Activated T-helper 1 cell treated with anti-CD3 and anti-CD28 coated beads, Interleukin-12 subunit alpha, Interleukin-12 subunit beta, Interleukin-2, Interleukin-4 antibody, amounts not matched to agents 30 ng/mL and 10 ng/mL and 1 ng/mL, durations not matched to agents 14 hours and 24 hours and 36 hours (primary cell): ENCODE measurements at regions not wholly inside any gene's neighbourhood (a gene's known extent, or its start where the extent isn't known, plus 50 kb on each side); places are given as distances from the start of the nearest gene placed in this dataset.

Experiments used
- DNase-seq: peaks from one replicate; pipeline ENCODE4 v3.0.0; 2021; ENCODE audit warnings: low spot score
- H3K27ac Mint-ChIP-seq: one replicate; pipeline ENCODE4 v1.8.0; 2021; ENCODE audit warnings: mild to moderate bottlenecking, mixed read lengths
- H3K27me3 Mint-ChIP-seq: one replicate; pipeline ENCODE4 v1.8.0; 2022; ENCODE audit warnings: mild to moderate bottlenecking, moderate library complexity, mixed read lengths; ENCODE audit not compliant: insufficient read depth
- H3K36me3 Mint-ChIP-seq: one replicate; pipeline ENCODE4 v1.8.0; 2021; ENCODE audit warnings: low read depth, mixed read lengths
- H3K4me1 Mint-ChIP-seq: one replicate; pipeline ENCODE4 v1.8.0; 2021; ENCODE audit warnings: low read depth, mixed read lengths
- H3K4me3 Mint-ChIP-seq: one replicate; pipeline ENCODE4 v1.8.0; 2021; ENCODE audit warnings: mild to moderate bottlenecking, moderate library complexity, mixed read lengths
- H3K9me3 Mint-ChIP-seq: one replicate; pipeline ENCODE4 v1.8.0; 2021; ENCODE audit warnings: mixed read lengths
- intact Hi-C: fragments of 100-400 bp; cut with micrococcal nuclease; formaldehyde crosslinking; loops from one replicate; pipeline ENCODE4 v1.15.1; 2024

DNA sequence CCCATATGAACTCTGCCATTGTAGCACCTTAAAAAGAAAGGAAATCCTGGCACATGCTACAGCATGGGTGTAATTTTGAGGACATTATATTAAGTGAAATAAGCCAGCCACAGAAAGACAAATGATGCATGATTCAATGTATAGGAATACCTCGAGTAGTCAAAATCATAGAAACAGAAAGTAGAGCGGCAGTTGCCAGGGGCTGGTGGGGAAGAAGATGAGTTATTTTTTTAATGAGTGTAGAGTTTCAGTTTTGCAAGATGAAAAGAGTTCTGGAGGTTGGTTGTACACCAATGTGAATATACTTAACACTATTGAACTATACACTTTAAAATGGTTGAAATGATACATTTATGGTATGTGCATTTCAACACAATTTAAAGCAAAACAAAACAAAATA is 133.0 kb downstream of the ZDHHC21 start:
- Mint-ChIP-seq H3K36me3 (no peaks in the 10 kb centered on the region), H3K27ac (no peak overlapping the region), H3K27me3 (peaks cover 1% of the 10 kb centered on the region), H3K4me1 (no peaks in the 10 kb centered on the region), H3K9me3 (peaks cover 12% of the 10 kb centered on the region), H3K4me3 (no peak overlapping the region)
- no peak for DNase-seq
- intact Hi-C loops = no loop called here

DNA sequence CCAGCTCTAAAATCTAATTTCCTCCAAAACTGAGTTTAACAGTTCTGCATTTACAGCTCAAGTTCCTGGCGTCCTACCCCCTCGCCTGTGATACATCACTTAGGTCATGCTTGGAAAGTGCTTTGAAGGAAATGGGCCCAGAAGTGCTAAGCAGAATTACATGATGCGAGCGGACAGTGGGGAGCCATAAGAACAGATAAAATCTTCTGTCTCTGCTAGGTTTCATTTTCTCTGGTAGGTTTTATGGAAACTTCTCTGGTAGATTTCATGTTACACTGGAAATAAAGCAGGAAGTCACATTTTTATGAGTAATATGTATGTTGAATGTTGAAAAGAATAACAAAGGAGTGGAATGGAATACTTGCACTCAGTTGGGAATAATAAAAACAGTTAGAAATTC is 138.3 kb downstream of the ZDHHC21 start:
- Mint-ChIP-seq H3K4me1 (no peaks in the 10 kb centered on the region), H3K27ac (no peak overlapping the region), H3K4me3 (no peak overlapping the region), H3K27me3 (peaks cover 2% of the 10 kb centered on the region), H3K36me3 (no peaks in the 10 kb centered on the region), H3K9me3 (peaks cover 12% of the 10 kb centered on the region)
- intact Hi-C loops = no loop called here
- no peak for DNase-seq

DNA sequence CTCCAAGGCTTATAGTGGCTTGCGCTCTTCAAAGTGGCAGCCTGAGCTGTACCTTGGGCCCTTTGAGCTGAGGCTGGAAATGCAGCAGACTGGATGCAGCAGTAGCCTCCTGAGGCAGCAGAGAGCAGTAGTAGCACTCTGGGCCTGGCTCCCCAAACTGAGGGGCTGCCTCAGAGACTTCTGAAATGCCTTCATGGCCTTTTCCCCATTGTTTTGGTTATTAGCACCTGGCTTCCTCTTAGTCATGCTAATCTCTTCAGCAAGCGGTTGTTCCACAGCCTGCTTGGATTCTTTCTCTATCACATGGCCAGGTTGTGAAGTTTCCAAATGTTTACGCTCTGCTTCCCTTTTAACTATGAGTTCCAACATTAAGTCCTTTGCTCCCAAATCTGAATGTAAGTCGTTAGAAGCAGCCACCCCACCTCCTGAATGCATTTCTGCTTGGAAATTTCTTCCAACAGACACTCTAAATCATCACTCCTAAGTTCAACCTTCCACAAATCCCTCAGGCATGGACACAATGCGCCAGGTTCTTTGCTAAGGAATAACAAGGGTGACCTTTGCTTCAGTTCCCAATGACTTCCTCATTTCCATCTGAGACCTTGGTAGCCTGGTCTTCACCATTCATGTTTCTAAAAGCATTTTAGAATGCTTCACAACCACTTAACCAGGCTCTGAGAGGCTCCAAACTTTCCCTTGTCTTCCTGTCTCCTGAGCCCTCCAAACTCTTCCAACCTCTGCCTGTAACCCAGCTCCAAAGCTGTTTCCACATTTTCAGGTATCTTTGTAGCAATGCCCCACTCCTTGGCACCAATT is 145.8 kb downstream of the ZDHHC21 start:
- intact Hi-C loops = no loop called here
- Mint-ChIP-seq H3K4me3 (no peak overlapping the region), H3K4me1 (no peaks in the 10 kb centered on the region), H3K36me3 (no peaks in the 10 kb centered on the region), H3K27ac (no peak overlapping the region), H3K27me3 (peaks cover 2% of the 10 kb centered on the region), H3K9me3 (no peaks in the 10 kb centered on the region)
- DNase-seq = no peak

DNA sequence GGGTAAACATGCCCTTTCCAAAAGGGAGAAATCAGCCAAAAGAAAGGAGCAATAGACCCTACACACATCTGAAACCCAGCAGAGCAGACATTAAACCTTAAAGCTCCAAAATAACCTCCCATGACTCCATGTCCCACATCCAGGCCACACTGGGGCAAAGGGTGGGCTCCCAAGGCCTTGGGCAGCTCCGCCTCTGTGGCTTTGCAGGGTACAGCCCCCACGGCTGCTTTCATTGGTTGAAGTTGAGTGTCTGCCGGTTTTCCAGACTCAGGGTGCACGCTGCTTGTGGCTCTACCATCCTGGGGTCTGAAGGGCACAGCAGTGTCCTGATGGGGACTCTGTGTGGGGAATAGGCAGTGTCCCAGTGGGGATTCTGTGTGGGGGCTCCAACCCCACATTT is 146.5 kb downstream of the ZDHHC21 start:
- Mint-ChIP-seq H3K4me1 (no peaks in the 10 kb centered on the region), H3K4me3 (no peak overlapping the region), H3K27me3 (peaks cover 2% of the 10 kb centered on the region), H3K27ac (no peak overlapping the region), H3K9me3 (no peaks in the 10 kb centered on the region), H3K36me3 (no peaks in the 10 kb centered on the region)
- no peak for DNase-seq
- intact Hi-C loops = no loop called here

DNA sequence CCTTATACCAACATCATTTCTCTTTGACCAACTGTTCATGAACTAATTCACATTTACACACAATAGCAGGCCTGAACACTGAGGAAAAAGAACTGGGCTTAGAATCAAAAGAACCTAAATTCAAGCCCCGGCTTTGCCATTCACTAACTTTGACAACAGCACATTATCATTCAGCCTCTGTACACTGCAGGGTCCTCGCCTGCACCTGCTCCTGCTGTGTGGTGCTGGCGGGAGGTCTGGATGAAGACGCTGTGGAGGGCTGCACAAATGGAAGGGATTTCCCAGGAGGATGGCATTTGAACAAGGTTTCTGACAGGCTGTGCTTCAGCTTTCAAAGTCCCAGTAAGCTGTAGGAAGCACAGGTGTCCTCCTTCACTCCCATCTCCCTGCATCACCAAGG is 151.2 kb downstream of the ZDHHC21 start:
- H3K4me1 Mint-ChIP-seq = no peaks in the 10 kb centered on the region

DNA sequence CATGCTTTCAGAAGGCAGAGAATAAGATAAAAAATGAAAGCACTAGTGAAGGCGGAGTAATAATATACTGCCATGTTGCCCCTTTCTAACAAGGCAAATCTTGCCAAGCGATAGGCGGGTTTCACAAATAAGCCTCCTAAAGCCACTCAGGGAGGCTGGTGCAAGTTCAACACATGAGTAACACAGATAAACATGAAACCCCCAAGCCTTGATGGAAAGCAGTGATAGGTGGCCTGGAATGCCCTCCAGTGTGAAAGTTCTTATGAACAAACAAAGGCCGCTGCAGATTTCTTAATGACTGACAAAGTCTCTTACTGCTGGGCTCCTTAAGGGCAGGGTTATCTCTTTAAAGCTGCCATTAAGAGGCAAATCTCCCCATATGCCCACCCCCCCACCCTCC is 154.7 kb downstream of the ZDHHC21 start:
- no peak for DNase-seq

More for the DNA sequence above, 151.2 kb downstream of the ZDHHC21 start:
- Mint-ChIP-seq H3K27me3 (peaks cover 2% of the 10 kb centered on the region), H3K9me3 (no peaks in the 10 kb centered on the region), H3K27ac (no peak overlapping the region), H3K4me3 (no peak overlapping the region), H3K36me3 (no peaks in the 10 kb centered on the region)
- intact Hi-C loops = no loop called here
- no peak for DNase-seq

DNA sequence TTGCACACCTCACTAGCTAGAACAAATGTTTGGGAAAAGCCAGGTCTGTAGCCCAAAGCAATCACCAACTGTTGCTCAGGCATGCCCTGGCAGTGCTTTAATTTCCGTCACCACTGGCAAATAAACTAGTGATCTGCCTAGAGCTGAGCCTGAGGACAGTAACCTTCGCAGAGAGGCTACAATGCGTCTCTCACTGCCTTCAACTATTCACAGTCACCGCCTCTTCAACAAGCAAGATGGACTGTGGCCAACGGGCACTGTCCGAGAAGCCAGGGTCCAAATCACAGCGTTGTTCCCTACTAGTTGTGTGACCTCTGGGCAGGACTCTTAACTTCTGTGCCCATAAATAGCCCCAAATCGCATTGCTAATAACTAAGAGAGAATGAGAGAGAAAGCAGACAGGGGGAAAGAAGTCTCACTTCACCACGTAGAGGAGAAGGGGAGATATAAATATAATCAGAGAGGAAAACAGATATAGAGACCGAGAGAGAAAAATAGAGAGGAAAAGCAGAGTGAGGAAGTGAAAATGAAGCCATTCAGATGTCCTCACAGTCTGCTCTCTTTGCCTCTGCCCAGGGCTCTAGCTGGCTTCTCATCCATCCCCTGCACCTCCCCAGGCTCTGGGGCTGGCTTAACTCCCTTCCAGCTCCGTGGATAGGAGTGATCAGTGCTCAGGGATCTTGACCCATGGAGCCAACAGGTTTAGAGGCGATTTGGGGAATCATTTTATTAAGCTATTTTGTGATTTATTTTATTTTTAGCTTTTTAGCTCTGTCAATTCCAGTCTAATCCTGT is 157.9 kb downstream of the ZDHHC21 start:
- Mint-ChIP-seq H3K4me3 (no peak overlapping the region), H3K27ac (no peak overlapping the region), H3K4me1 (no peaks in the 10 kb centered on the region), H3K36me3 (no peaks in the 10 kb centered on the region), H3K9me3 (no peaks in the 10 kb centered on the region), H3K27me3 (peaks cover 2% of the 10 kb centered on the region)
- intact Hi-C loops = no loop called here
- no peak for DNase-seq

More for the DNA sequence above, 154.7 kb downstream of the ZDHHC21 start:
- intact Hi-C loops = no loop called here
- no peaks in the 10 kb centered on the region for H3K36me3 Mint-ChIP-seq
- no peaks in the 10 kb centered on the region for H3K4me1 Mint-ChIP-seq
- H3K9me3 Mint-ChIP-seq = no peaks in the 10 kb centered on the region
- H3K4me3 Mint-ChIP-seq = no peak overlapping the region
- H3K27me3 Mint-ChIP-seq = peaks cover 4% of the 10 kb centered on the region
- no peak overlapping the region for H3K27ac Mint-ChIP-seq

DNA sequence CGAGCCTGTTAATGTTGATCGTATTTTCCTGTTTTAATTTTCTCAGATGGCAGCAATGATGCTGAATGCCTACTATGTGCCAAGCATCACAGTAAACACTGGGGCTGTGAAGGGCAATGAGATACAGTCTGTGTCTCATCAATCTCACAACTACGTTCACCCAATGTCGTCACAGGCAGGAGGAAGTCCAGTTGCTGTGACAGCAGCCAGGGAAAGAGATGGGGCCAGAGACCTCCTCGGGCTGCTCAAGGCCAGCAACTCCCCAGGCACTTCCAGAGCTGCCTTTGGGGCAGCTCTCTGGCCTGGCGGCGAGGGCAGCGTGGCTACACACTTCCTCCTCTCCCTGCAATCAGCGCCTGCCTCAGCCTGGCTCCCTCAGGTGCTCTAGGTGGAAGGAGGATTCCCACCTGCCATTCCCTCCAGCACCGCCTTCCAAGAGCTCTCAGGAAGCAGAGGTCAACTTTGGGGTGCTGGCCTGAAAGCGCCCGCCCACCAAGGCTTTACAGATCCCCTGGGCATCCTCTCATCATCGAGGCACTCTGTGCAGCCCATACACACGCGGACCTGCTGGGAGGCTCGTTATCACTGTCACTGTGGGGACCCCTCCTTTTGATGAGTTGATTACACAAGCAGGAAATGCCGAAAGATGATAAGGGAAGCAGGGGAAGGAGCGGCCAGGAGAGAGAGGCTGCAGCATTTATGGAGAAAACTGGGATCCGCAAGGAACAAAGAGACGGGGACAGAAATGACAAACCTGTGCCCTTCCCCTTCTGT is 159.2 kb downstream of the ZDHHC21 start:
- H3K27me3 Mint-ChIP-seq = peaks cover 3% of the 10 kb centered on the region
- H3K9me3 Mint-ChIP-seq = no peaks in the 10 kb centered on the region
- intact Hi-C loops = no loop called here
- no peaks in the 10 kb centered on the region for H3K4me1 Mint-ChIP-seq
- H3K27ac Mint-ChIP-seq = no peak overlapping the region
- no peak overlapping the region for H3K4me3 Mint-ChIP-seq
- H3K36me3 Mint-ChIP-seq = no peaks in the 10 kb centered on the region
- no peak for DNase-seq

DNA sequence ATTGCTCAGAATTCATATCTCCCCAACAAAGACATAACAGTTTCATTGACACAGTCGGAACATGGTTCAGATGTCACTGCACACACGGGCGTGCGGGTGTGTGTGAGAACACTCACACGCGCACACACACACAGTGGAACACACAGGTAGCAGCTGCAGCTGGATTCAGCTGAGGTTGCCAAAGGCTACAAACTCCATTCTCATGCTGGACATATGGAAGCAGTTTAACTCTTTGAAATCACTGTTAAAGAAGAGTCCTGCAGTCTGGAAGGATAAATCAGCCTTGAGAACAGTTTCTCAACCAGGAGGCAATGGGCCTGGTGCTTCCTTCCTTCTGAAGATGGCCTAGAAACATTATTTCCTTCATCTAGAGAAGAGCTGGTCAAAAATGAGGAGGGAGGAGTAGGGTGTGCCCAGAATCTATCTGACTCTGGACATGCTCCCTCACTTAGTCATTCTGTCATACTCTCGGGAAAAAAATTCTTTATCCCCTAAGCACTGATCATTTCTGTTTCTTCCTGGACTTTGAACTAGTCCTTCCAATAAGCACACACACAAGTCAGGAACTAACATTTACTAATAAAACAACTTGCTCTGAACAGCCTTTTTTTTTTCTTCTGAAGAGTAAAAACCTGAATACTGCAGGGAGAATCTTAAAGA is 160.6 kb downstream of the ZDHHC21 start:
- H3K4me1 Mint-ChIP-seq = no peaks in the 10 kb centered on the region
- H3K9me3 Mint-ChIP-seq = no peaks in the 10 kb centered on the region
- no peak overlapping the region for H3K4me3 Mint-ChIP-seq
- peaks cover 3% of the 10 kb centered on the region for H3K27me3 Mint-ChIP-seq
- no peaks in the 10 kb centered on the region for H3K36me3 Mint-ChIP-seq
- no peak overlapping the region for H3K27ac Mint-ChIP-seq
- intact Hi-C loops = no loop called here
- no peak for DNase-seq

DNA sequence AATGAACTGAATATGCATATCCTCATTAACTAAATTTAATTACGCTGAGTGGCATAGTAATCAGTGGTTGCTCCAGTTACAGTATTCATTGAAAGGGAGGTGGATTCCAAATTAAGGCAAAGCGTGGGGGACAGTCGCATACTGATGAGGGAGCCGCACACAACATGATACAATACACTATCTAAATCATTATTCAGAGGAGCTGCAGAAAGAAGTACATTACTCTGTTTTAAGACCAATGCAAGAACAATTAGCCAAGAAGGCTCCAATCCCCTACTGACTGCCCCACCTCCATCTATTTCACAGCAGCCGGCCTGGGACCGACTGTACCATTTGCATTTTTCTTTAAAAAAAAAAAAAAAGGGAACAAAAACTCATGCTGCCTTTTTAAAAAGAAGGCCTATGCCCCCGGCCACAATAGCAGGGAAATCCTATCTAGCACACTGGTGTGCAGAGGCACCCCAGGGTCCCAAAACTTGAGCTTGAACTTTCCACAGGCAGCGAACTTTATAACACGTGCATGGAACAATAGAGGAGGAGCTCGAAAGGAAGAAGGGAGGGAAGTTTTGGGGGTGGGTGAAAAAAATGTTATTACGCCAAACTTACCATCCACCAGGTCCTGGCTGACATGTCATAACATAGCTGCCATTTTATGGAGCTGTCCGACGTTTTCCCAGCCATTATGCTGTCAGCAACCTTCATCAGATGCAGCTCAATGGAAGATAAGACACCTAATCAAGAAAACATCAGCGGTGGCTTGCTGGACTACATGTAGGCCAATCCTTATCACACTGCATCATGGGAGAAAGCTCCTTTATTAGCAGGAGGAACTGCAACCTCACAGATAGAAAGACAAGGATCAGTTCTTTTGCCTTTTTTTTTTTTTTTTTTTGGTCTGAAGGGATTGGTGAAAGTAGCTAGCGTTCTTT is 161.6 kb downstream of the ZDHHC21 start:
- Mint-ChIP-seq H3K9me3 (no peaks in the 10 kb centered on the region), H3K27ac (no peak overlapping the region), H3K4me3 (no peak overlapping the region), H3K27me3 (peaks cover 3% of the 10 kb centered on the region), H3K4me1 (no peaks in the 10 kb centered on the region), H3K36me3 (no peaks in the 10 kb centered on the region)
- intact Hi-C loops = no loop called here
- DNase-seq = no peak

DNA sequence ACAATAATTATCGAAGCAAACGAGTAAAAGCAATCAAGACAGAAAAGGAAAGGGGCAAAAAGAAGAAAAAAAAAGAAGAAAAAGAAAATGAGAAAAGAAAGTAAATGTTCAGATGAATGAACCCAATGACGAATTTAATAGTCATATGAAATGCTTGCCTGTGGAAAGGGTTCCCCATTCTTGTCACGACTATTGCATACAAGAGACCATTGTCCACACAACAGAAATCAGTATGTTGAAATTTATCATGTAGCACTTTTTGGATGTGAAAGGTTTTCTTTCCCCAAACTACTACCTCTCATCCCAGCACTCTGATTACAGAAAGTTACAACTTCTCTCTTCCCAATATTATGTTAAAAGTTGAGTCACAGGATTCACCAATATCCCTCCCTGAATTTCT is 162.4 kb downstream of the ZDHHC21 start:
- H3K4me1 Mint-ChIP-seq = no peaks in the 10 kb centered on the region
- H3K4me3 Mint-ChIP-seq = no peak overlapping the region
- peaks cover 3% of the 10 kb centered on the region for H3K27me3 Mint-ChIP-seq
- H3K9me3 Mint-ChIP-seq = no peaks in the 10 kb centered on the region
- intact Hi-C loops = no loop called here
- DNase-seq = no peak
- no peak overlapping the region for H3K27ac Mint-ChIP-seq
- H3K36me3 Mint-ChIP-seq = no peaks in the 10 kb centered on the region

DNA sequence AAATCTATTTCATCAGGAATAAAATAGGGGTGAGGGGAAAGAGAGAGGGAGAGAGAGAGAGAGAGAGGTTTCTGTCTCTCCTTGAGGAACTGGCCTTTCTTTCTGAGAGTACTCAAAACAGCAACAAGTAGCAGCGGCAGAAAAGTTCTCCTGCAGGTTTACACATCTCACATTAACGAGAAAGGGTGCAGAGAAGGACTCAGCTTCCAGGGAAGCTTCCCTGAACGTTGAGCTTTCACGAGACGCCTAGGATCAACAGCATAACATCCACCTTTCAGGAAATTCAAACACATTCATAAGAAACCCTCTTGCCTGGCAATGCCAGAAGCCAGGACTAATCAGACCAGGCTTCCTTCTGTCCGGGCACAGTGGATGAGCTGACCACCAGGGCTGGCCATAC is 162.9 kb downstream of the ZDHHC21 start:
- intact Hi-C loops = no loop called here
- Mint-ChIP-seq H3K9me3 (no peaks in the 10 kb centered on the region), H3K27me3 (peaks cover 3% of the 10 kb centered on the region)

More for the DNA sequence above, 162.9 kb downstream of the ZDHHC21 start:
- Mint-ChIP-seq H3K4me1 (no peaks in the 10 kb centered on the region), H3K27ac (no peak overlapping the region), H3K36me3 (no peaks in the 10 kb centered on the region), H3K4me3 (no peak overlapping the region)
- DNase-seq = no peak
